Activated CD8-positive, alpha-beta memory T cell treated with anti-CD3 and anti-CD28 coated beads, Interleukin-2, amount 50 U/mL, for 48 hours (primary cell): ENCODE measurements at regions not wholly inside any gene's neighbourhood (a gene's known extent, or its start where the extent isn't known, plus 50 kb on each side); places are given as distances from the start of the nearest gene placed in this dataset.

Experiments used
- DNase-seq: peaks from one replicate; pipeline ENCODE4 v3.0.0-alpha.2; 2020

DNA sequence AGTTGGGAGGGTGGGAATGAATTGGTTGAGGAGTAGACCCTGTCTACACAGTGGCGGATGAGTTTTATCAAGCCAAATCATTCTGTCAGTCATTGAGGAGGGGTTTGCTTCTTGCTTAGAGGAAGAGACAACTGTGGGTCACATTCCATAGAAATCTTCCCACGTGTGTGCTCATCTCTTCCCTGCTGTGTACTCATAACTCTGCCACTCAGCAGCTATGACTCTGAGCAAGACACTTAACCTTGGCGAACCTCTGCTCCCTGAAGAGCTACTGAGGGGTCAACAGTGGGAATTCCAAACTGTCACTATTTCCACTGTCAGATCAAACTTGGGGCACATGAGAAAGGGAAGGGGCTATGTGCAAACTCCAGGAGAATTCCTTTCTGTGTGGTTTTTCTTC is 72.6 kb upstream of the COX10 start:
- DNase-seq = no peak

DNA sequence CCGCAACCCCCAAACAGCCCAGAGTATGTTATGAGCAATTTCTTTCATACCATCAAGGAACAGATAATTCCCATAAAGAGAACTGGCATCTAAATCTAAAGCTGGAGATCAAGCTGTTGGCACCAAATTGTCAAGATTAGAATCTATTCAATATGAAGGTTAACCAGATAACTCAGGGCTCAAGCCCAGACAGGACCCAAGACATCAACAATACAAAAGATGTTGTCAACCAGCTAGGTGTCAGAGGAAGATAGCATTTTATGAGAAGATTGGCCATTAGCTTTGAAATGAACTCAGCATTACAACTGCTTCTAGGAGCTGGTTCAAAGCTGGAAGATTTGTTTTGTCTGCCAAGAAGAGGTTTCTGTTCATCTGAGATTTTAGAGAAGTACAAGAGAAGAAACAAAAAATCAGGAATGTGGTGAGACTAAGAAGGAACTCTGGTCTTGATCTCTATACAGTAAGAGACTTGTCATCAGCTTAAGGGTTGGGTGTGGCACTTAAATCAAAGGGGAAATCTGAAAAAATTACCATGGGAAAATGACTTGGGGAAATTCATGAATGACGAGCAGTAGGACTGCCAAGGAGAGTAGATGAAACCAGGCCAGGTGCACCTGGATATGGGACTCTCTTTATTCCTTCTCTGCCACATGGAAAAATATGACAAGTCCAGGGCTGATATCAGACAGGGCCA is 64.2 kb upstream of the COX10 start:
- no peak for DNase-seq

GRCh38 chr17:14006249-14006942 is 62.9 kb upstream of the COX10 start:
- no peak for DNase-seq

DNA sequence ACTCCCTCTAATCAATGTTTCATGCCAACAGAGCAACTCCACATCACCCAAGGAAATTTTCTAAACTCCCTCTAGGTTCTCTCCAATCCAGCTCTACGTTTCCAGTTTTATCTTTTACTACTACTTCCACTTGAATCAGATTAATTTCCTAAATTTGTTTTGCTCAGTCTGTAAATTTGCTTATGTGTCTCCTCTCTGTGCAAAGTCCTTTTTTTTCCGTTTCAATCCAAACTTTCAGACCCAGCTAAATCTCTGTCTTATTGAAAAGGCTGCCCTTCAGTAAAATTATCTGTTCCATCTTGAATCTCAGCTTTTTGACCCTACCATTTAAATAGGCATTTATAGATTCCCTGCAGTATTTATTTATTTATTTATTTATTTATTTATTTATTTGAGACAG is 61.4 kb upstream of the COX10 start:
- DNase-seq = no peak

DNA sequence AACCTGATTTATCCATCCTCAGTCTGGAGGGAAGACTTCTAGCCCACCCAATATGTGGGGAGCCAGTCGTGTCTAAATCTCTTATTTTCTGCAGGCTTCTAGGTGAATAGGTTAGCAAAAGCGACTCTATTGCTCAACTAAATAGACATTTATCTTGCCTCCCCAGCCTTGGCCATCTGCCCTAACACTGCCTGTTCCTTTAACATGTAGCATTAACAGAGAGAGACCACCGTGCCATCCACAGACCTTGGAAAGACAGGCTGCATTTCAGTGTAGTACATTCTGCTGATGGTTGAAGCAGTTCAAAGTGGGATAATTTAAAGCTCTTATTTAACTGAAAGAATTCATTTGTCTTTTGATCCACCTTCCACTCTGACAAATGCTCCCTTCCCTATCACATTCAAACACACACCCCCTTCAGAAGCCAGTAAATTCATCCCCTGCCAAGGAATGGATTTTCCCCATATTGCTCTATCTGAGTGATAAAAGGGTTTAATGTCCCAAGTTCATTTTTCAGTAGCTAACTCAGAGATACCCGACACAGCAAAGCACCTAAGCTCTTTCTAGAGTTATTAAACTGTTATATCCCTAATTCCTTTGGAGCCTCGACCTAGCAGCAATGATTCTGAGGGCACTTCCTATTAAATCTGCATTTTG is 58.1 kb upstream of the COX10 start:
- DNase-seq = no peak

DNA sequence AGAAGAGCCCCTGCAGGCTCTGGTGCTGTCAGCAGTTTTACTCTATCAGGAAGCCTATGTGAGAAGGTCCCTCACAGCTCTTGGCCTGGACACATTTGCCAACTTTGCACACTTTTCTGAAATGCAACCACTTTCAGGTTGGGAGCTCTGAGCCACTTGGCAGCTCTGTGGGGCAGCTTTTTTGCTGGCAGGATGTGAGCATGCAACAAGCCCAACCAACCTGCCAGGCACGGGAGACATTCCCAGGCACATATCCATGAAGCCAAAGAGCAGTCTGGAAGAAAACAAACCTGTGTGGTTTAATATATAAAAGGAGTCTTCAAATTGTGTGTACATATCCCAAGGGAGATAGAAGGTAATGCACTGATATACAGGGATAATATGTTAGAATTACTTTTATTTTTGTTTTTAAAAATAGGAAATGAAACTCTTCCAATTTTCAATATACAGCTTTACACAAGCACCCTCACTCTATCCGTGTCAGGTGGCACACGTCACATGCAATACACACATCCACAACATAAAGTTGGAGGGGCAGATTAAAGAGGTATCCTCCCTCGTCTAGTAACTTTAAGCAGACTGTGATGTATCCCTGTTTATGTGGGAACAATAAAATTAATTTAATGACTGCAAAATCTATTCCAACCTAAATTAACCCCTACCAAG is 57.4 kb upstream of the COX10 start:
- DNase-seq = no peak

- no peak for DNase-seq
Observed at GRCh38 chr17:14014657-14015056, 54.6 kb upstream of the COX10 start.

GRCh38 chr17:14015271-14015670 is 54.0 kb upstream of the COX10 start:
- DNase-seq = no peak

GRCh38 chr17:14016858-14017257 is 52.4 kb upstream of the COX10 start:
- no peak for DNase-seq

DNA sequence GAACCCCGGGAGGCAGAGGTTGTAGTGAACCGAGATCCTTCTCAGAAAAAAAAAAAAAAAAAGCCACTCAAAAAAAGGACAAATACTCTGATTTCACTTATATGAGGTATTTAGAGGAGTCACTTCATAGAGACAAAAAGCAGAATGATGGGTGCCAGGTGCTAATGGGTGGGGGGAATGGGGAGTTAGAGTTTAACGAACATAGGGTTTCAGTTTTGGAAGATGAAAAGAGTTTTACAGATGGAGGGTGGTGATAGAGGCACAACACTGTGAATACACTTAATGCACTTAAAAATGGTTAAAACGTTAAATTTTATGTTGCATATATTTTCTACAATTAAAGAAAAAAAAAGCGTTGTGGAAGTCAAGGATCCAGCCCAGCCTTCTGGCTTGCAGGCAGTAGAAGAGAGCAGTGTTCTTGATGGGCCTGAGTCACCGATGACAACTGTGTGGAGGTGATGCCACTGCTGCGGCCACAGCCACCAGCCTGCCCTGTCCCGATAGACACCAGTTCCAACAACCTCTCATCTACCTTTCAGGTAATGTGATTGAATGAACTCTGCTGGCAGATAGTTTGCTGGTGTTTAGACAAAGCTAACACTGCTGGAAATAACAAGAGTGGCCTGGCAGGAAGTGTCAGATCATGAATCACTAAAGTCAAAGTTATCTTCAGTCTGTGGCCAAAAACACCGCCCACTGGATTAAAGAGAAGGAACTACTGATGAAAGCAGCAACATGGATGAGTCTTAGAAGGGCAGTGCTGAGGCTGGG is 49.9 kb upstream of the COX10 start:
- DNase-seq = peak; percentile 53
